ENCODE measurements at regions not wholly inside any gene's neighbourhood (a gene's known extent, or its start where the extent isn't known, plus 50 kb on each side); places are given as distances from the start of the nearest gene placed in this dataset.
"Not testable (repeated sequence)": the region's sequence is repeated elsewhere in the genome, so short reads cannot be mapped to it uniquely, and the experiment has no call there.

- DNase-seq; FAIRE-seq; ATAC-seq; H3K4me3 ChIP-seq; H3K4me1 ChIP-seq; H3K27me3 ChIP-seq; H3K27ac ChIP-seq; H3K36me3 ChIP-seq; H3K9me3 ChIP-seq; intact Hi-C loops (cut with DNase I): not testable (repeated sequence)
- WGBS, 2 donors = no CpG with 5 or more reads among the region's 3 CpGs
Observed at GRCh38 chr10:45902324-45902723, 55.0 kb upstream of the AGAP4 start.

- H3K9me3 ChIP-seq; H3K27me3 ChIP-seq; DNase-seq; ATAC-seq; H3K4me3 ChIP-seq; FAIRE-seq; H3K27ac ChIP-seq; H3K4me1 ChIP-seq; intact Hi-C loops (cut with DNase I); H3K36me3 ChIP-seq: not testable (repeated sequence)
- WGBS, 2 donors = no CpG with 5 or more reads among the region's 3 CpGs
Observed at GRCh38 chr10:45903614-45904013, 56.3 kb upstream of the AGAP4 start.

- intact Hi-C loops (cut with DNase I); H3K27ac ChIP-seq; H3K27me3 ChIP-seq; H3K4me1 ChIP-seq; ATAC-seq; H3K4me3 ChIP-seq; H3K36me3 ChIP-seq; FAIRE-seq; H3K9me3 ChIP-seq; DNase-seq: not testable (repeated sequence)
- WGBS, 2 donors = 93 to 100% methylated on average over 1 of the region's 2 CpGs
Observed at GRCh38 chr10:45904070-45904469, 56.8 kb upstream of the AGAP4 start.

- DNase-seq; H3K27me3 ChIP-seq; H3K4me1 ChIP-seq; FAIRE-seq; H3K4me3 ChIP-seq; intact Hi-C loops (cut with DNase I); H3K36me3 ChIP-seq; H3K27ac ChIP-seq; ATAC-seq; H3K9me3 ChIP-seq: not testable (repeated sequence)
- 79 to 85% methylated on average over 1 to 3 of the region's 3 CpGs for WGBS, 2 donors
Observed at GRCh38 chr10:45913205-45913604, 59.1 kb upstream of the TIMM23 start.

- intact Hi-C loops (cut with DNase I); H3K4me1 ChIP-seq; H3K9me3 ChIP-seq; H3K36me3 ChIP-seq; H3K27me3 ChIP-seq; FAIRE-seq; H3K27ac ChIP-seq; H3K4me3 ChIP-seq; DNase-seq: not testable (repeated sequence)
- ATAC-seq = peak in 2 of 4 donors; percentile 25 to 26
- WGBS, 2 donors = 76 to 92% methylated on average over 1 of the region's 3 CpGs
Observed at GRCh38 chr10:45914740-45915139, 57.5 kb upstream of the TIMM23 start.

- H3K4me1 ChIP-seq; H3K27ac ChIP-seq; H3K27me3 ChIP-seq; FAIRE-seq; intact Hi-C loops (cut with DNase I); DNase-seq; ATAC-seq; H3K4me3 ChIP-seq; H3K9me3 ChIP-seq; H3K36me3 ChIP-seq: not testable (repeated sequence)
- no CpG with 5 or more reads among the region's 2 CpGs for WGBS, 2 donors
Observed at GRCh38 chr10:45915617-45916016, 56.7 kb upstream of the TIMM23 start.

- H3K4me1 ChIP-seq; H3K36me3 ChIP-seq; intact Hi-C loops (cut with DNase I); H3K27ac ChIP-seq; H3K9me3 ChIP-seq; H3K27me3 ChIP-seq; DNase-seq; H3K4me3 ChIP-seq; FAIRE-seq; ATAC-seq: not testable (repeated sequence)
- WGBS, 2 donors = 96% methylated on average over 3 of the region's 3 CpGs
Observed at GRCh38 chr10:45920876-45921275, 51.4 kb upstream of the TIMM23 start.

Data from pancreas (tissue), 10 donors.